B cell (primary cell): ENCODE measurements at regions not wholly inside any gene's neighbourhood (a gene's known extent, or its start where the extent isn't known, plus 50 kb on each side); places are given as distances from the start of the nearest gene placed in this dataset.

ENCODE experiments used
- CTCF ChIP-seq: fragments of 200-600 bp; IDR thresholded peaks from one replicate; pipeline ENCODE4 v1.8.0; 2022; ENCODE audit warnings: antibody characterized with exemption, mild to moderate bottlenecking
- EZH2 ChIP-seq: IDR thresholded peaks from 2 replicates; pipeline ENCODE4 v1.6.1; 2012; ENCODE audit warnings: borderline replicate concordance, low read depth, mild to moderate bottlenecking, moderate library complexity, low read length; ENCODE audit not compliant: insufficient read depth, poor library complexity, severe bottlenecking

- TF ChIP-seq CTCF, result no peak
- no peak for TF ChIP-seq EZH2
Measured at GRCh38 chr15:95266451-95267061, 1035.2 kb downstream of the MCTP2 start.
